Neural progenitor cell (in vitro differentiated cells): ENCODE measurements at regions not wholly inside any gene's neighbourhood (a gene's known extent, or its start where the extent isn't known, plus 50 kb on each side); places are given as distances from the start of the nearest gene placed in this dataset.

Experiments
- DNase-seq: peaks from one replicate; pipeline ENCODE4 v3.0.0-alpha.2; 2016; ENCODE audit warnings: low spot score
- H2AFZ ChIP-seq: fragments of 200-600 bp; sonication (generic); replicated peaks from 2 replicates; pipeline ENCODE4 v1.6.1; 2016; ENCODE audit warnings: antibody characterized with exemption
- H3F3A ChIP-seq: fragments of 200-600 bp; sonication (generic); 2 replicates; pipeline ENCODE4 v1.6.1; 2016; ENCODE audit warnings: antibody characterized with exemption, low read depth
- H3K27ac ChIP-seq: fragments of 200-600 bp; sonication (generic); 2 replicates; pipeline ENCODE4 v1.5.1; 2016; ENCODE audit warnings: mild to moderate bottlenecking
- H3K27me3 ChIP-seq: fragments of 200-600 bp; sonication (generic); 2 replicates; pipeline ENCODE4 v1.6.1; 2016; ENCODE audit warnings: mild to moderate bottlenecking, moderate library complexity
- H3K36me3 ChIP-seq: fragments of 200-600 bp; sonication (generic); 2 replicates; pipeline ENCODE4 v1.5.1; 2016
- H3K4me1 ChIP-seq: fragments of 200-600 bp; sonication (generic); 2 replicates; pipeline ENCODE4 v1.6.1; 2016; ENCODE audit warnings: mixed run types
- H3K4me2 ChIP-seq: fragments of 200-600 bp; sonication (generic); 2 replicates; pipeline ENCODE4 v1.6.1; 2016
- H3K4me3 ChIP-seq: fragments of 200-600 bp; sonication (generic); 2 replicates; pipeline ENCODE4 v1.5.1; 2016
- H3K79me2 ChIP-seq: fragments of 200-600 bp; sonication (generic); 2 replicates; pipeline ENCODE4 v1.6.1; 2016; ENCODE audit warnings: low read depth
- H3K9ac ChIP-seq: fragments of 200-600 bp; sonication (generic); 2 replicates; pipeline ENCODE4 v1.6.1; 2016
- H3K9me3 ChIP-seq: fragments of 200-600 bp; sonication (generic); 2 replicates; pipeline ENCODE4 v1.5.1; 2016; ENCODE audit warnings: low read depth
- H4K20me1 ChIP-seq: fragments of 200-600 bp; sonication (generic); 2 replicates; pipeline ENCODE4 v1.6.1; 2016; ENCODE audit warnings: low read depth
- H3K27ac Mint-ChIP-seq: 3 replicates; pipeline ENCODE4 v1.8.0; 2021; ENCODE audit warnings: mixed read lengths
- H3K27me3 Mint-ChIP-seq: 2 replicates; pipeline ENCODE4 v1.8.0; 2022; ENCODE audit warnings: low read depth, mild to moderate bottlenecking, inconsistent platforms, moderate library complexity, mixed read lengths; ENCODE audit not compliant: insufficient read depth
- H3K36me3 Mint-ChIP-seq: 3 replicates; pipeline ENCODE4 v1.8.0; 2021; ENCODE audit warnings: mixed read lengths
- H3K4me1 Mint-ChIP-seq: 3 replicates; pipeline ENCODE4 v1.8.0; 2021; ENCODE audit warnings: mixed read lengths
- H3K4me3 Mint-ChIP-seq: 3 replicates; pipeline ENCODE4 v1.8.0; 2021; ENCODE audit warnings: mild to moderate bottlenecking, moderate library complexity, mixed read lengths
- H3K9me3 Mint-ChIP-seq: 3 replicates; pipeline ENCODE4 v1.8.0; 2020; ENCODE audit warnings: mixed read lengths
- CTCF ChIP-seq: fragments of 200-600 bp; sonication (generic); IDR thresholded peaks from 2 replicates; pipeline ENCODE4 v1.5.1; 2017; ENCODE audit warnings: antibody characterized with exemption, mild to moderate bottlenecking
- EZH2 ChIP-seq: fragments of 200-600 bp; sonication (generic); IDR thresholded peaks from 2 replicates; pipeline ENCODE4 v1.6.1; 2017; ENCODE audit warnings: antibody characterized with exemption, mild to moderate bottlenecking, moderate library complexity
- EZH2phosphoT487 ChIP-seq: fragments of 200-600 bp; sonication (generic); IDR thresholded peaks from 2 replicates; pipeline ENCODE4 v1.6.1; 2017; ENCODE audit warnings: antibody characterized with exemption

GRCh38 chr5:123881759-123882244, 369.8 kb downstream of the CSNK1G3 start:
- TF ChIP-seq EZH2 (no peak), EZH2phosphoT487 (no peak), CTCF (no peak)
- Histone ChIP-seq H2AFZ (no peak overlapping the region), H3K4me2 (no peak overlapping the region), H3K27ac (no peak overlapping the region), H3K4me3 (no peak overlapping the region), H3K27me3 (no peaks in the 10 kb centered on the region), H3K9ac (no peak overlapping the region), H3K9me3 (no peaks in the 10 kb centered on the region), H3F3A (peaks cover 13% of the 10 kb centered on the region), H3K4me1 (peaks cover 29% of the 10 kb centered on the region), H3K79me2 (no peaks in the 10 kb centered on the region), H3K36me3 (no peaks in the 10 kb centered on the region), H4K20me1 (no peaks in the 10 kb centered on the region)
- H3K4me1 Mint-ChIP-seq: peaks cover 33% of the 10 kb centered on the region
- no peak for DNase-seq
- H3K27me3 Mint-ChIP-seq: peaks cover under 1% of the 10 kb centered on the region
- H3K9me3 Mint-ChIP-seq: peaks cover 2% of the 10 kb centered on the region
- H3K4me3 Mint-ChIP-seq: no peak overlapping the region
- H3K36me3 Mint-ChIP-seq: peaks cover 2% of the 10 kb centered on the region
- peak overlapping the region; percentile 89 for H3K27ac Mint-ChIP-seq

GRCh38 chr5:123880875-123881274, 368.9 kb downstream of the CSNK1G3 start:
- peaks cover 23% of the 10 kb centered on the region for H3F3A ChIP-seq
- no peaks in the 10 kb centered on the region for H4K20me1 ChIP-seq
- no peak overlapping the region for H3K9ac ChIP-seq
- H3K27me3 Mint-ChIP-seq: peaks cover 5% of the 10 kb centered on the region
- no peak for DNase-seq
- H3K9me3 ChIP-seq: no peaks in the 10 kb centered on the region
- TF ChIP-seq EZH2 (no peak), CTCF (no peak), EZH2phosphoT487 (no peak)
- H3K36me3 ChIP-seq: no peaks in the 10 kb centered on the region
- peaks cover 2% of the 10 kb centered on the region for H3K36me3 Mint-ChIP-seq
- no peak overlapping the region for H2AFZ ChIP-seq
- no peak overlapping the region for H3K27ac ChIP-seq
- no peak overlapping the region for H3K4me3 Mint-ChIP-seq
- H3K27ac Mint-ChIP-seq: no peak overlapping the region
- no peak overlapping the region for H3K4me3 ChIP-seq
- H3K4me1 Mint-ChIP-seq: peaks cover 42% of the 10 kb centered on the region
- no peaks in the 10 kb centered on the region for H3K9me3 Mint-ChIP-seq
- H3K79me2 ChIP-seq: no peaks in the 10 kb centered on the region
- H3K27me3 ChIP-seq: no peaks in the 10 kb centered on the region
- no peak overlapping the region for H3K4me2 ChIP-seq
- peaks cover 38% of the 10 kb centered on the region for H3K4me1 ChIP-seq

- Mint-ChIP-seq H3K4me1 (peaks cover 60% of the 10 kb centered on the region), H3K4me3 (no peak overlapping the region), H3K27ac (peak overlapping the region; percentile 69), H3K27me3 (peaks cover 5% of the 10 kb centered on the region), H3K9me3 (no peaks in the 10 kb centered on the region), H3K36me3 (no peaks in the 10 kb centered on the region)
- no peak overlapping the region for H2AFZ ChIP-seq
- H3K4me2 ChIP-seq: no peak overlapping the region
- H3K27me3 ChIP-seq: no peaks in the 10 kb centered on the region
- no peaks in the 10 kb centered on the region for H3K9me3 ChIP-seq
- peaks cover 51% of the 10 kb centered on the region for H3K4me1 ChIP-seq
- H3K27ac ChIP-seq: no peak overlapping the region
- no peaks in the 10 kb centered on the region for H3K79me2 ChIP-seq
- no peak overlapping the region for H3K4me3 ChIP-seq
- H3F3A ChIP-seq: peaks cover 41% of the 10 kb centered on the region
- TF ChIP-seq CTCF (no peak), EZH2phosphoT487 (no peak), EZH2 (no peak)
- no peak overlapping the region for H3K9ac ChIP-seq
- H3K36me3 ChIP-seq: no peaks in the 10 kb centered on the region
- peak; percentile 21 for DNase-seq
- H4K20me1 ChIP-seq: no peaks in the 10 kb centered on the region
These were observed 367.1 kb downstream of the CSNK1G3 start for GRCh38 chr5:123879071-123879470.
